ENCODE measurements at regions not wholly inside any gene's neighbourhood (a gene's known extent, or its start where the extent isn't known, plus 50 kb on each side); places are given as distances from the start of the nearest gene placed in this dataset.

GRCh38 chr5:91232523-91232922, 150.6 kb downstream of the ARRDC3 start:
- TF ChIP-seq CTCF (IDR thresholded peaks at IDR 0.05): no peak
- TF ChIP-seq EZH2 (IDR thresholded peaks at IDR 0.05; ENCODE audit: borderline replicate concordance, insufficient read depth, low read depth, low read length, poor library complexity, severe bottlenecking): no peak
